HEK293T (cell line): ENCODE measurements at regions not wholly inside any gene's neighbourhood (a gene's known extent, or its start where the extent isn't known, plus 50 kb on each side); places are given as distances from the start of the nearest gene placed in this dataset.

Experiments
- CTCF ChIA-PET: fragments of 350-600 bp; formaldehyde crosslinking; extraction: SDS; loops from one replicate; lab custom pipeline; 2021; ENCODE audit warnings: antibody characterized with exemption, inconsistent platforms; lab: Yijun Ruan, JAX
- POLR2A ChIA-PET: fragments of 350-600 bp; formaldehyde crosslinking; extraction: SDS; loops from one replicate; lab custom pipeline; 2020; ENCODE audit warnings: antibody characterized with exemption, inconsistent platforms; lab: Yijun Ruan, JAX
- DNase-seq: peaks from one replicate; pipeline ENCODE4 v3.0.0; 2012; ENCODE audit warnings: mixed read lengths; ENCODE audit errors: extremely low spot score
- ARNT ChIP-seq: fragments of 450-650 bp; IDR thresholded peaks from 2 replicates; pipeline ENCODE4 v1.6.1; 2017; ENCODE audit warnings: mild to moderate bottlenecking
- BHLHE40 ChIP-seq: fragments of 450-650 bp; IDR thresholded peaks from 2 replicates; pipeline ENCODE4 v1.6.1; 2016; ENCODE audit warnings: mild to moderate bottlenecking, moderate library complexity, borderline replicate concordance
- CTBP1 ChIP-seq: fragments of 450-650 bp; IDR thresholded peaks from 2 replicates; pipeline ENCODE4 v1.6.1; 2016; ENCODE audit warnings: borderline replicate concordance
- ELF4 ChIP-seq: fragments of 450-650 bp; IDR thresholded peaks from 2 replicates; pipeline ENCODE4 v1.6.1; 2017; ENCODE audit warnings: antibody characterized with exemption
- FOXA1 ChIP-seq: fragments of 450-650 bp; IDR thresholded peaks from 2 replicates; pipeline ENCODE4 v1.6.1; 2016; ENCODE audit warnings: mild to moderate bottlenecking
- FOXK2 ChIP-seq: fragments of 450-650 bp; IDR thresholded peaks from 2 replicates; pipeline ENCODE4 v1.6.1; 2016; ENCODE audit warnings: mild to moderate bottlenecking
- FOXM1 ChIP-seq: fragments of 450-650 bp; IDR thresholded peaks from 2 replicates; pipeline ENCODE4 v1.6.1; 2017; ENCODE audit warnings: mild to moderate bottlenecking, borderline replicate concordance
- HDGF ChIP-seq: fragments of 450-650 bp; IDR thresholded peaks from 2 replicates; pipeline ENCODE4 v1.6.1; 2017; ENCODE audit warnings: antibody characterized with exemption, borderline replicate concordance
- L3MBTL2 ChIP-seq: fragments of 450-650 bp; conservative IDR thresholded peaks from 2 replicates; pipeline ENCODE4 v1.6.1; 2016; ENCODE audit warnings: mild to moderate bottlenecking
- LEF1 ChIP-seq: fragments of 450-650 bp; IDR thresholded peaks from 2 replicates; pipeline ENCODE4 v1.6.1; 2017; ENCODE audit warnings: mild to moderate bottlenecking, borderline replicate concordance
- NFRKB ChIP-seq: fragments of 450-650 bp; IDR thresholded peaks from 2 replicates; pipeline ENCODE4 v1.6.1; 2016; ENCODE audit warnings: mild to moderate bottlenecking, moderate library complexity
- PKNOX1 ChIP-seq: fragments of 450-650 bp; IDR thresholded peaks from 2 replicates; pipeline ENCODE4 v1.6.1; 2016
- SP1 ChIP-seq: fragments of 450-650 bp; IDR thresholded peaks from 2 replicates; pipeline ENCODE4 v1.6.1; 2017
- SUZ12 ChIP-seq: fragments of 450-650 bp; IDR thresholded peaks from 2 replicates; pipeline ENCODE4 v1.6.1; 2016; ENCODE audit warnings: mild to moderate bottlenecking
- TARDBP ChIP-seq: fragments of 450-650 bp; IDR thresholded peaks from 2 replicates; pipeline ENCODE4 v1.6.1; 2016
- ZNF384 ChIP-seq: fragments of 450-650 bp; IDR thresholded peaks from 2 replicates; pipeline ENCODE4 v1.6.1; 2016

GRCh38 chr18:56333839-56334238 lies 304.6 kb downstream of the TXNL1 start:
- TF ChIP-seq ARNT (no peak), FOXK2 (no peak)
- no peak for DNase-seq
- ChIA-PET POLR2A (no interaction called here), CTCF (no interaction called here)

GRCh38 chr18:56333146-56333545 lies 305.2 kb downstream of the TXNL1 start:
- DNase-seq = no peak
- ChIA-PET CTCF (no interaction called here), POLR2A (no interaction called here)
- no peak for TF ChIP-seq ELF4
- TF ChIP-seq FOXA1 = no peak
- TF ChIP-seq TARDBP = no peak
- no peak for TF ChIP-seq FOXK2
- TF ChIP-seq NFRKB = no peak
- no peak for TF ChIP-seq BHLHE40
- no peak for TF ChIP-seq CTBP1
- no peak for TF ChIP-seq FOXM1
- TF ChIP-seq L3MBTL2 = no peak
- no peak for TF ChIP-seq ARNT
- no peak for TF ChIP-seq SP1
- TF ChIP-seq PKNOX1 = no peak
- no peak for TF ChIP-seq HDGF
- no peak for TF ChIP-seq SUZ12
- no peak for TF ChIP-seq ZNF384
- TF ChIP-seq LEF1 = no peak

- CTCF ChIA-PET = no interaction called here
These were observed 306.0 kb downstream of the TXNL1 start for GRCh38 chr18:56332371-56332770.

GRCh38 chr18:56330366-56331110 lies 307.9 kb downstream of the TXNL1 start:
- ChIA-PET POLR2A (no interaction called here), CTCF (no interaction called here)
- no peak for TF ChIP-seq FOXM1
- no peak for DNase-seq

More at GRCh38 chr18:56332371-56332770, 306.0 kb downstream of the TXNL1 start:
- no peak for TF ChIP-seq NFRKB
- TF ChIP-seq TARDBP = no peak
- no peak for TF ChIP-seq HDGF
- TF ChIP-seq ZNF384 = no peak
- TF ChIP-seq SUZ12 = no peak
- no peak for TF ChIP-seq ELF4
- no peak for DNase-seq
- POLR2A ChIA-PET = no interaction called here

GRCh38 chr18:56329536-56329935 lies 308.9 kb downstream of the TXNL1 start:
- DNase-seq = no peak
- no peak for TF ChIP-seq PKNOX1
- TF ChIP-seq ARNT = no peak
- no peak for TF ChIP-seq HDGF
- TF ChIP-seq SUZ12 = no peak
- TF ChIP-seq SP1 = no peak
- no peak for TF ChIP-seq FOXK2
- POLR2A ChIA-PET = no interaction called here
- CTCF ChIA-PET = no interaction called here

- TF ChIP-seq CTBP1 = no peak
- no peak for TF ChIP-seq BHLHE40
- TF ChIP-seq PKNOX1 = no peak
- TF ChIP-seq FOXM1 = no peak
- no peak for TF ChIP-seq SP1
- no peak for TF ChIP-seq ELF4
- no peak for TF ChIP-seq TARDBP
- no peak for TF ChIP-seq LEF1
- no peak for TF ChIP-seq NFRKB
- no peak for TF ChIP-seq ARNT
- TF ChIP-seq ZNF384 = no peak
- TF ChIP-seq FOXA1 = no peak
- TF ChIP-seq HDGF = no peak
- TF ChIP-seq SUZ12 = no peak
- TF ChIP-seq FOXK2 = no peak
- DNase-seq = no peak
- POLR2A ChIA-PET = no interaction called here
- CTCF ChIA-PET = no interaction called here
These were observed 311.1 kb downstream of the TXNL1 start for GRCh38 chr18:56327191-56327885.
